T-cell (primary cell): ENCODE measurements at regions not wholly inside any gene's neighbourhood (a gene's known extent, or its start where the extent isn't known, plus 50 kb on each side); places are given as distances from the start of the nearest gene placed in this dataset.

Experiments used
- ATAC-seq, 4 experiments: fragments of 200-7000 bp in 3 of 4; fragments of 150-1000 bp in 1 of 4; cut with Tn5 transposase; replicated peaks in 1 of 4; 1 replicate in 3 of 4; 2 replicates in 1 of 4; pipeline ENCODE4 v1.10.0; 2021; ENCODE audit warnings: moderate library complexity in 3 of 4, mild to moderate bottlenecking in 2 of 4, moderate number of reproducible peaks in 1 of 4
- CTCF ChIA-PET, 2 donors: fragments of 300-600 bp; sonication (Branson Sonifier 250); formaldehyde crosslinking; loops; one replicate each; lab custom pipeline; 2022; ENCODE audit warnings: antibody characterized with exemption in 2 of 2; lab: Charles Lee
- POLR2A ChIA-PET, 2 donors: fragments of 300-600 bp; sonication (Branson Sonifier 250); formaldehyde crosslinking; loops; one replicate each; lab custom pipeline; 2022; ENCODE audit warnings: antibody characterized with exemption in 2 of 2; lab: Charles Lee
- DNase-seq, 35 experiments: peaks; one replicate each; pipeline versions ENCODE4 v3.0.0 to v3.0.0-alpha.2; 2013 to 2023
- H3K27ac ChIP-seq: one replicate; pipeline ENCODE4 v1.5.1; 2013; ENCODE audit warnings: low read length
- H3K27me3 ChIP-seq, 2 experiments: replicated peaks in 1 of 2; 1 replicate in 1 of 2; 2 replicates in 1 of 2; pipeline versions ENCODE4 v1.6.1 to v1.7.0; 2013; ENCODE audit warnings: low read length in 1 of 2, mixed read lengths in 1 of 2; ENCODE audit not compliant: control insufficient read depth in 2 of 2, insufficient read depth in 2 of 2; ENCODE audit errors: extremely low read depth in 1 of 2
- H3K36me3 ChIP-seq, 2 donors: 1 replicate in 1 of 2; 2 replicates in 1 of 2; pipeline versions ENCODE4 v1.6.1 to v1.7.0; 2013; ENCODE audit warnings: low read length in 1 of 2; ENCODE audit not compliant: control insufficient read depth in 2 of 2, insufficient read depth in 1 of 2; ENCODE audit errors: extremely low read depth in 1 of 2
- H3K4me1 ChIP-seq, 2 experiments: 1 replicate in 1 of 2; 2 replicates in 1 of 2; pipeline versions ENCODE4 v1.6.1 to v1.7.0; 2013; ENCODE audit warnings: low read length in 2 of 2, mixed read lengths in 1 of 2; ENCODE audit not compliant: insufficient read depth in 2 of 2, control insufficient read depth in 1 of 2; ENCODE audit errors: extremely low read depth in 1 of 2
- H3K4me3 ChIP-seq, 2 donors: 1 replicate in 1 of 2; 2 replicates in 1 of 2; pipeline versions ENCODE4 v1.5.1 to v1.7.0; 2013; ENCODE audit warnings: mild to moderate bottlenecking in 2 of 2, low read length in 1 of 2, moderate library complexity in 1 of 2; ENCODE audit not compliant: control insufficient read depth in 1 of 2; ENCODE audit errors: extremely low read depth in 1 of 2
- H3K9me3 ChIP-seq: 2 replicates; pipeline ENCODE4 v1.7.0; 2013
- H3K27ac Mint-ChIP-seq, 2 donors: one replicate each; pipeline ENCODE4 v1.8.0; 2020 to 2021; ENCODE audit warnings: mild to moderate bottlenecking in 2 of 2, mixed read lengths in 2 of 2
- H3K27me3 Mint-ChIP-seq, 2 donors: one replicate each; pipeline ENCODE4 v1.8.0; 2021 to 2022; ENCODE audit warnings: mixed read lengths in 2 of 2
- H3K36me3 Mint-ChIP-seq: one replicate; pipeline ENCODE4 v1.8.0; 2021; ENCODE audit warnings: mixed read lengths
- H3K4me1 Mint-ChIP-seq, 3 donors: one replicate each; pipeline ENCODE4 v1.8.0; 2020 to 2022; ENCODE audit warnings: mixed read lengths in 3 of 3, mild to moderate bottlenecking in 1 of 3
- H3K4me3 Mint-ChIP-seq, 3 donors: one replicate each; pipeline ENCODE4 v1.8.0; 2020 to 2022; ENCODE audit warnings: mild to moderate bottlenecking in 3 of 3, mixed read lengths in 3 of 3, moderate library complexity in 3 of 3
- H3K9me3 Mint-ChIP-seq, 3 donors: one replicate each; pipeline ENCODE4 v1.8.0; 2020 to 2022; ENCODE audit warnings: mixed read lengths in 3 of 3
- WGBS: methylation state at CpG from one replicate; pipeline ENCODE4 v1.1.5; 2013; ENCODE audit warnings: missing lambda C conversion rate; ENCODE audit not compliant: insufficient coverage; 5-methylcytosine and 5-hydroxymethylcytosine counted together

DNA sequence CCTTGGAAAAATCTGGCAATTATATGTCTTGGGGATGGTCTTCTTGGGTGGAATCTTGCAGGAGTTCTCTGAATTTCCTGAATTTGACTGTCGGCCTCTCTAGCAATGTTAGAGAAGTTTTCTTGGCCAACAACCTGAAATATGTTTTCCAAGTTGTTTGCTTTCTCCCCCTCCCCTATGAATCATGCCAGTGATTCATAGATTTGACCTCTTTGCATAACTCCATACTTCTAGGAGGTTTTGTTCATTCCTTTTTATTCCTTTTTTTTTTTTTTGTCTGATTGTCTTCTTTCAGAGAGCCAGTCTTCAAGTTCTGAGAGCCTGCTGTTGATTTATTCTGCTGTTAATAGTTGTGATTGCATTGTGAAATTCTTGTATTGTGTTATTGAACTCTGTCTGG, 56.7 kb upstream of the SLC44A1 start:
- Histone ChIP-seq H3K36me3 (no peaks in the 10 kb centered on the region), H3K9me3 (no peaks in the 10 kb centered on the region), H3K27me3 (peaks cover 0 to 12% of the 10 kb centered on the region in 2 experiments), H3K27ac (no peak overlapping the region), H3K4me3 (no peak overlapping the region), H3K4me1 (no peaks in the 10 kb centered on the region)
- Mint-ChIP-seq H3K4me3 (no peak overlapping the region), H3K9me3 (no peaks in the 10 kb centered on the region), H3K27ac (no peak overlapping the region), H3K27me3 (peaks cover 0 to 6% of the 10 kb centered on the region in 2 donors), H3K36me3 (no peaks in the 10 kb centered on the region), H3K4me1 (no peaks in the 10 kb centered on the region)
- no peak for DNase-seq
- CTCF ChIA-PET, result no interaction called here
- POLR2A ChIA-PET, result no interaction called here
- WGBS, result no CpG with 5 or more reads among the region's 1 CpG
- no peak for ATAC-seq

DNA sequence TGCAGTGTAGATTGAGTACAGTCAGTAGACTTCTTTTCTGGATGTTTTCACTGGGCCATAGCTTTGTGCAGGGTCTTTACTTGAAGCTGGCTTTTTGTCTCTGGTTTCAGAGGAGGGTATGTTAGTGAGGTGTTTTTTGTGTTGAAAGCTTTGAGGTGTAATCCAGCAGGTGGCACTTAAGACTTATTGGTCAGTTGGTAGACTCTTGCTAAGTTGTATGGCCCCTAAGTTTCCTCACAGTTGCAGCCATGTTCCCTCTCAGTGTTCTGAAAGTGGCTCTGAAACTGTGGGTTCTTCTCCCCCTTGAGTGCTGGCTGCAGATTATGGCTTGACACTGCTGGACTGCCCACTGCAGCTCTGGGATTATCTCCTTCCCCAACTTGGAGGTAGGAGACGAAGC, 55.7 kb upstream of the SLC44A1 start:
- ATAC-seq (no peak), DNase-seq (no peak)
- H3K4me3 Mint-ChIP-seq, result no peak overlapping the region
- ChIA-PET POLR2A (no interaction called here), CTCF (no interaction called here)
- H3K27ac ChIP-seq, result no peak overlapping the region
- no peaks in the 10 kb centered on the region for H3K4me1 Mint-ChIP-seq
- H3K36me3 Mint-ChIP-seq, result no peaks in the 10 kb centered on the region
- H3K9me3 Mint-ChIP-seq, result no peaks in the 10 kb centered on the region
- no peak overlapping the region for H3K27ac Mint-ChIP-seq
- H3K27me3 ChIP-seq, result peaks cover 0 to 12% of the 10 kb centered on the region in 2 experiments
- H3K9me3 ChIP-seq, result no peaks in the 10 kb centered on the region
- no peaks in the 10 kb centered on the region for H3K4me1 ChIP-seq
- WGBS, result no CpG with 5 or more reads among the region's 1 CpG
- H3K4me3 ChIP-seq, result no peak overlapping the region
- H3K36me3 ChIP-seq, result no peaks in the 10 kb centered on the region
- H3K27me3 Mint-ChIP-seq, result peaks cover 3 to 6% of the 10 kb centered on the region in 2 donors

DNA sequence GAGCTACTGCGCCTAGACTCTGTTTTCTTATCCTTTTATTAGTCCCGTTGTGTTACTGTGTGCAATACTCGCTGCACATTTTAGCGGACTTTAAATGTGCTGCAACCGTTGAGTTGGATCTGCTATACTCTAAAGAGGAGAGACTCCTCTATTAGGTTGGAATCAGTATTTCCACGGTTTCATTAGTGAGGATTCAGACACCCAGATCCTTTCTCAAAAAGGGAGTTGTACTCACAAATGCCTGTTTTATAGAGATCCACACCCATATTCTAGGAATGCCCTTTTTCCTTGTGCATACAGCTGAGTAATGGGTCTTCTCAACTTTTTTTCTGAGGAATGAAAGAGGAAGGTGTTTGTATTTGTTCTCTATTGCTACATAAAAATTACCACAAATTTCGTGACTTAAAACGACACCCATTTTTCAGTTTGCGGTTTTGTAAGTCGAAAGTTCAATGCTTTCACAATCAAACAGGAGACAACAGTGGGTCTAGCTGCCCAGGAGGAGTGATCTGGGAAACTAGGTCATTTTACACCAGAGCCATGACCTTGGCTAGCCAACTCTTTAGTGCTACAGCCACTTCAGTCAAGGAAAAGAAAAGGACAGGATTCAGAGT, 52.8 kb upstream of the SLC44A1 start:
- no peak for ATAC-seq
- H3K4me1 ChIP-seq, result no peaks in the 10 kb centered on the region

DNA sequence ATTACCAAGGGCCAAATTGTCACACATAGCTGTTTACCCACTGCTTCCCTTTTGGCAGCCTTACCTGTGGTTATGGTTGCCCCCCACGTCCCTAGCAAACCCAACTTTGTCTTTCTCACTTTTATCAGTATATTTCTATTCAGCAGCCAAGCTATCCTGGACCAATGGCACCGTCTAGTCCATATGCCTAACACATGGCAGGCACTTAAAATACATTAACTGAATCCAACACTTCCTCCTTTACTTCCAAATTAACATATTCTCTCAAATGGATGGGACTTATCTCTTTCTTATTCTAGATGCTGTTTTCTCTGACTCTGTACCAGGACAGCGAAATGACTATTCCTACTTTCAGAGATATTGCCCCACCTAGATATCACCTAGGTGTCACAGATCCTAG, 50.9 kb upstream of the SLC44A1 start:
- H3K36me3 ChIP-seq, result no peaks in the 10 kb centered on the region
- Mint-ChIP-seq H3K27ac (no peak overlapping the region), H3K27me3 (peaks cover 7 to 11% of the 10 kb centered on the region in 2 donors), H3K4me1 (no peaks in the 10 kb centered on the region), H3K4me3 (no peak overlapping the region), H3K36me3 (no peaks in the 10 kb centered on the region), H3K9me3 (no peaks in the 10 kb centered on the region)
- DNase-seq (no peak), ATAC-seq (no peak)
- no peaks in the 10 kb centered on the region for H3K9me3 ChIP-seq
- POLR2A ChIA-PET, result interaction anchor here in 1 of 2 donors (0.6 kb wide), 1 partner anchor 162 kb away, joined by 3 read pairs; no protein-coding TSS in a partner anchor
- no peak overlapping the region for H3K4me3 ChIP-seq
- WGBS, result 65% methylated on average over 3 of the region's 3 CpGs
- CTCF ChIA-PET, result no interaction called here
- H3K27ac ChIP-seq, result no peak overlapping the region
- H3K27me3 ChIP-seq, result peaks cover 0 to 15% of the 10 kb centered on the region in 2 experiments
- H3K4me1 ChIP-seq, result no peaks in the 10 kb centered on the region

More for the DNA sequence above, 52.8 kb upstream of the SLC44A1 start:
- Histone ChIP-seq H3K4me3 (no peak overlapping the region), H3K36me3 (no peaks in the 10 kb centered on the region), H3K27me3 (peaks cover 0 to 15% of the 10 kb centered on the region in 2 experiments), H3K27ac (no peak overlapping the region), H3K9me3 (no peaks in the 10 kb centered on the region)
- DNase-seq, result no peak
- Mint-ChIP-seq H3K9me3 (no peaks in the 10 kb centered on the region), H3K27me3 (peaks cover 7 to 13% of the 10 kb centered on the region in 2 donors), H3K4me1 (no peaks in the 10 kb centered on the region), H3K27ac (no peak overlapping the region), H3K36me3 (no peaks in the 10 kb centered on the region), H3K4me3 (no peak overlapping the region)
- WGBS, result 89% methylated on average over 3 of the region's 10 CpGs
- CTCF ChIA-PET, result no interaction called here
- POLR2A ChIA-PET, result no interaction called here

DNA sequence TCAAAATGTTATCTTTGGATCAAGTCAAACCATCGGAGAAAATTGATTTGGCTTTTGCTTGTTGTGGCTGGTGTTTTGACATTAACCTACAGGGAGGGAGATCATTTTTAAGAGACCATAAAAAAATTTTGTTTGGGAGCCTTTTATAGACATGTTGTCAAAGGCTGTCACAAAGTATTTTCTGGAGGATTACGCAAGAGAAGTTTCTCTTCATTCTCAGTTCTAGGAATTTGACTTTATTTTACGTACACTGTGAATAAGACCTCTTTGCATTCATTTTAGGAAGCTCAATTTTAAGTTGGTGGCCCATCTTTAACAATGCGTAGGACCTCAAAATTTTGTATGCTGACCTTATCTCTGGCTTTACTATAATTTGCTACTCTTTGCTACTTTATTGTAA, 50.2 kb upstream of the SLC44A1 start:
- Mint-ChIP-seq H3K9me3 (no peaks in the 10 kb centered on the region), H3K36me3 (no peaks in the 10 kb centered on the region), H3K27me3 (peaks cover 7 to 8% of the 10 kb centered on the region in 2 donors), H3K27ac (no peak overlapping the region), H3K4me1 (no peaks in the 10 kb centered on the region), H3K4me3 (no peak overlapping the region)
- Histone ChIP-seq H3K27me3 (peaks cover 0 to 15% of the 10 kb centered on the region in 2 experiments), H3K9me3 (no peaks in the 10 kb centered on the region), H3K27ac (no peak overlapping the region), H3K4me1 (no peaks in the 10 kb centered on the region), H3K36me3 (no peaks in the 10 kb centered on the region), H3K4me3 (no peak overlapping the region)
- ATAC-seq (no peak), DNase-seq (no peak)
- CTCF ChIA-PET, result no interaction called here
- POLR2A ChIA-PET, result no interaction called here
- WGBS, result no CpG with 5 or more reads among the region's 4 CpGs
